GM23338 (cell line): ENCODE measurements at regions not wholly inside any gene's neighbourhood (a gene's known extent, or its start where the extent isn't known, plus 50 kb on each side); places are given as distances from the start of the nearest gene placed in this dataset.

Experiments used
- ATAC-seq: fragments of 200-7000 bp; cut with Tn5 transposase; 3 replicates; pipeline ENCODE4 v1.9.1; 2020
- DNase-seq: peaks from one replicate; pipeline ENCODE4 v3.0.0-alpha.2; 2015; ENCODE audit warnings: low spot score
- H2AFZ ChIP-seq: fragments of 200-600 bp; sonication (generic); 2 replicates; pipeline ENCODE4 v1.8.0; 2016; ENCODE audit warnings: antibody characterized with exemption, mild to moderate bottlenecking, moderate library complexity
- H3F3A ChIP-seq: fragments of 200-600 bp; sonication (generic); replicated peaks from 2 replicates; pipeline ENCODE4 v1.8.0; 2017; ENCODE audit warnings: antibody characterized with exemption, mixed run types, low read depth
- H3K27ac ChIP-seq: fragments of 200-600 bp; sonication (generic); 2 replicates; pipeline ENCODE4 v1.6.1; 2016; ENCODE audit warnings: low read depth
- H3K27me3 ChIP-seq: fragments of 200-600 bp; sonication (generic); 2 replicates; pipeline ENCODE4 v1.8.0; 2016; ENCODE audit warnings: mild to moderate bottlenecking, mixed run types, moderate library complexity; ENCODE audit not compliant: insufficient read depth
- H3K36me3 ChIP-seq: fragments of 200-600 bp; sonication (generic); 2 replicates; pipeline ENCODE4 v1.8.0; 2016; ENCODE audit warnings: mild to moderate bottlenecking; ENCODE audit not compliant: insufficient read depth
- H3K4me1 ChIP-seq: fragments of 200-600 bp; sonication (generic); 2 replicates; pipeline ENCODE4 v1.8.0; 2016; ENCODE audit warnings: mild to moderate bottlenecking, moderate library complexity; ENCODE audit not compliant: insufficient read depth
- H3K4me2 ChIP-seq: fragments of 200-600 bp; sonication (generic); 2 replicates; pipeline ENCODE4 v1.7.1; 2017; ENCODE audit warnings: mixed run types
- H3K4me3 ChIP-seq: fragments of 200-600 bp; sonication (generic); 2 replicates; pipeline ENCODE4 v1.6.1; 2016; ENCODE audit warnings: mixed run types
- H3K79me2 ChIP-seq: fragments of 200-600 bp; sonication (generic); replicated peaks from 2 replicates; pipeline ENCODE4 v1.8.0; 2017; ENCODE audit warnings: mild to moderate bottlenecking; ENCODE audit not compliant: insufficient read depth
- H3K9me2 ChIP-seq: fragments of 200-600 bp; sonication (generic); 2 replicates; pipeline ENCODE4 v1.8.0; 2017; ENCODE audit not compliant: insufficient read depth
- H4K20me1 ChIP-seq: fragments of 200-600 bp; sonication (generic); replicated peaks from 2 replicates; pipeline ENCODE4 v1.8.0; 2017; ENCODE audit warnings: mild to moderate bottlenecking; ENCODE audit not compliant: insufficient read depth
- H3K27ac Mint-ChIP-seq: 2 replicates; pipeline ENCODE4 v1.8.0; 2020; ENCODE audit warnings: inconsistent platforms, mild to moderate bottlenecking, moderate library complexity, mixed read lengths
- H3K27me3 Mint-ChIP-seq: 3 replicates; pipeline ENCODE4 v1.8.0; 2022; ENCODE audit warnings: low read depth, mild to moderate bottlenecking, moderate library complexity, mixed read lengths, inconsistent platforms; ENCODE audit not compliant: insufficient read depth, poor library complexity
- H3K36me3 Mint-ChIP-seq: 3 replicates; pipeline ENCODE4 v1.8.0; 2021; ENCODE audit warnings: low read depth, mild to moderate bottlenecking, inconsistent platforms, moderate library complexity, mixed read lengths
- H3K4me1 Mint-ChIP-seq: 3 replicates; pipeline ENCODE4 v1.8.0; 2020; ENCODE audit warnings: mild to moderate bottlenecking, inconsistent platforms, mixed read lengths
- H3K4me3 Mint-ChIP-seq: 3 replicates; pipeline ENCODE4 v1.8.0; 2021; ENCODE audit warnings: moderate library complexity, mild to moderate bottlenecking, inconsistent platforms, mixed read lengths
- H3K9me3 Mint-ChIP-seq: 3 replicates; pipeline ENCODE4 v1.8.0; 2020; ENCODE audit warnings: moderate library complexity, mild to moderate bottlenecking, inconsistent platforms, mixed read lengths
- CTCF ChIP-seq, 2 experiments: fragments of 200-600 bp in 1 of 2; sonication (generic) in 1 of 2; conservative IDR thresholded peaks; 2 replicates each; pipeline versions ENCODE4 v1.5.1 to v1.6.1; 2016 to 2017; ENCODE audit warnings: antibody characterized with exemption in 2 of 2, low read depth in 2 of 2, mild to moderate bottlenecking in 2 of 2, moderate library complexity in 1 of 2
- ETS1 ChIP-seq: IDR thresholded peaks from 2 replicates; pipeline ENCODE4 v1.6.1; 2016; ENCODE audit warnings: antibody characterized with exemption
- EZH2 ChIP-seq: fragments of 200-600 bp; sonication (generic); IDR thresholded peaks from one replicate; pipeline ENCODE4 v1.8.0; 2017; ENCODE audit warnings: antibody characterized with exemption, mild to moderate bottlenecking, low read depth; ENCODE audit not compliant: unreplicated experiment
- EZH2phosphoT487 ChIP-seq: fragments of 200-600 bp; sonication (generic); IDR thresholded peaks from one replicate; pipeline ENCODE4 v1.8.1; 2018; ENCODE audit warnings: antibody characterized with exemption; ENCODE audit not compliant: unreplicated experiment
- JUNB ChIP-seq: IDR thresholded peaks from one replicate; pipeline ENCODE4 v1.6.1; 2016; ENCODE audit warnings: antibody characterized with exemption; ENCODE audit not compliant: unreplicated experiment
- NANOG ChIP-seq: IDR thresholded peaks from 2 replicates; pipeline ENCODE4 v1.6.1; 2016; ENCODE audit warnings: antibody characterized with exemption, borderline replicate concordance
- POLR2AphosphoS5 ChIP-seq: IDR thresholded peaks from 2 replicates; pipeline ENCODE4 v1.6.1; 2016; ENCODE audit warnings: antibody characterized with exemption, low read depth
- REST ChIP-seq: IDR thresholded peaks from one replicate; pipeline ENCODE4 v1.6.1; 2018; ENCODE audit warnings: antibody characterized with exemption; ENCODE audit not compliant: unreplicated experiment
- STAT1 ChIP-seq: IDR thresholded peaks from one replicate; pipeline ENCODE4 v1.6.1; 2016; ENCODE audit warnings: antibody characterized with exemption; ENCODE audit not compliant: unreplicated experiment
- ZNF114 ChIP-seq: fragments of 250-450 bp; sonication (Bioruptor Pico); IDR thresholded peaks from 2 replicates; pipeline ENCODE4 v1.5.0; 2020; ENCODE audit warnings: mild to moderate bottlenecking, moderate library complexity
- ZNF331 ChIP-seq: fragments of 250-450 bp; sonication (Bioruptor Pico); IDR thresholded peaks from 2 replicates; pipeline ENCODE4 v1.5.0; 2020; ENCODE audit warnings: low read depth, mild to moderate bottlenecking, moderate library complexity
- ZNF462 ChIP-seq: fragments of 250-450 bp; sonication (Bioruptor Pico); IDR thresholded peaks from 2 replicates; pipeline ENCODE4 v1.5.0; 2020; ENCODE audit warnings: mild to moderate bottlenecking, moderate library complexity

- Histone ChIP-seq H3K27ac (no peak overlapping the region), H4K20me1 (no peaks in the 10 kb centered on the region), H2AFZ (peak overlapping the region; percentile 44; the same call in 1 of the 2 replicates), H3K36me3 (no peaks in the 10 kb centered on the region), H3K27me3 (no peaks in the 10 kb centered on the region), H3K4me1 (no peaks in the 10 kb centered on the region), H3F3A (no peaks in the 10 kb centered on the region), H3K9me2 (peaks cover 4% of the 10 kb centered on the region), H3K4me3 (no peak overlapping the region), H3K4me2 (no peak overlapping the region), H3K79me2 (no peaks in the 10 kb centered on the region)
- no peaks in the 10 kb centered on the region for H3K36me3 Mint-ChIP-seq
- ATAC-seq (no peak), DNase-seq (no peak)
- no peak overlapping the region for H3K4me3 Mint-ChIP-seq
- no peaks in the 10 kb centered on the region for H3K27me3 Mint-ChIP-seq
- no peak overlapping the region for H3K27ac Mint-ChIP-seq
- TF ChIP-seq ZNF331 (CRISPR knock-in tag) (no peak), ETS1 (no peak), POLR2AphosphoS5 (no peak), CTCF (conservative IDR thresholded peaks at IDR 0.05; ENCODE audit: low read depth in 2 of 2) (no peak), JUNB (no peak), STAT1 (no peak), NANOG (no peak), REST (no peak), ZNF462 (CRISPR knock-in tag) (no peak), EZH2phosphoT487 (no peak), EZH2 (no peak), ZNF114 (CRISPR knock-in tag) (no peak)
- H3K4me1 Mint-ChIP-seq = no peaks in the 10 kb centered on the region
- H3K9me3 Mint-ChIP-seq = no peaks in the 10 kb centered on the region
Observed at GRCh38 chr1:88168126-88168525, 515.9 kb upstream of the PKN2 start.
